K562 (cell line): ENCODE measurements at regions not wholly inside any gene's neighbourhood (a gene's known extent, or its start where the extent isn't known, plus 50 kb on each side); places are given as distances from the start of the nearest gene placed in this dataset.

ENCODE experiments used
- ARNT ChIP-seq, 2 experiments: fragments of 450-650 bp; IDR thresholded peaks; 2 replicates each; pipeline ENCODE4 v1.6.1; 2016; ENCODE audit warnings: mild to moderate bottlenecking in 1 of 2
- CEBPB ChIP-seq: fragments of 450-650 bp; IDR thresholded peaks from 2 replicates; pipeline ENCODE4 v1.6.1; 2016; ENCODE audit warnings: missing genetic modification characterization, missing compliant biosample characterization
- FOXM1 ChIP-seq, 2 experiments: fragments of 450-650 bp in 1 of 2; sonication (generic) in 1 of 2; formaldehyde crosslinking in 1 of 2; IDR thresholded peaks; 2 replicates each; pipeline versions ENCODE4 v1.6.1 to v1.9.0; 2017 to 2022; ENCODE audit warnings: low read depth in 2 of 2, mild to moderate bottlenecking in 2 of 2, missing genetic modification reagents in 1 of 2, moderate library complexity in 1 of 2
- GATAD2A ChIP-seq: fragments of 450-650 bp; IDR thresholded peaks from 2 replicates; pipeline ENCODE4 v1.6.1; 2017
- HOXB6 ChIP-seq: fragments of 250-450 bp; sonication (Bioruptor Pico); IDR thresholded peaks from 2 replicates; pipeline ENCODE4 v1.5.1; 2022; ENCODE audit warnings: mild to moderate bottlenecking, borderline replicate concordance
- KLF6 ChIP-seq: fragments of 250-450 bp; sonication (Bioruptor Pico); IDR thresholded peaks from 2 replicates; pipeline ENCODE4 v1.4.0; 2020; ENCODE audit warnings: mild to moderate bottlenecking, moderate library complexity, borderline replicate concordance
- MCM7 ChIP-seq, 2 experiments: fragments of 450-650 bp; IDR thresholded peaks; 2 replicates each; pipeline ENCODE4 v1.6.1; 2016 to 2018
- POLR3A ChIP-seq: IDR thresholded peaks from 2 replicates; pipeline ENCODE4 v1.6.1; 2011; ENCODE audit warnings: borderline replicate concordance, mild to moderate bottlenecking, moderate library complexity; ENCODE audit not compliant: insufficient read length, insufficient read depth; ENCODE audit errors: extremely low read depth
- TBP ChIP-seq: optimal IDR thresholded peaks from 2 replicates; pipeline ENCODE3; 2011; ENCODE audit warnings: low read depth, low read length, improper control_type of control experiment
- ZNF217 ChIP-seq: sonication (generic); formaldehyde crosslinking; IDR thresholded peaks from 2 replicates; pipeline ENCODE4 v1.8.0; 2022; ENCODE audit warnings: mild to moderate bottlenecking, missing genetic modification reagents
- ZNF224 ChIP-seq: sonication (generic); formaldehyde crosslinking; IDR thresholded peaks from 2 replicates; pipeline ENCODE4 v1.8.0; 2022; ENCODE audit warnings: mild to moderate bottlenecking, missing genetic modification reagents
- TF ChIP-seq, protein P1 (sequence below): sonication (generic); formaldehyde crosslinking; IDR thresholded peaks from 2 replicates; pipeline ENCODE4 v1.8.0; 2023; ENCODE audit warnings: missing genetic modification reagents, mild to moderate bottlenecking, borderline replicate concordance
- TF ChIP-seq, protein P2 (sequence below): sonication (generic); formaldehyde crosslinking; IDR thresholded peaks from 2 replicates; pipeline ENCODE4 v1.8.1; 2023; ENCODE audit warnings: mild to moderate bottlenecking, missing genetic modification reagents, moderate library complexity
- TF ChIP-seq, protein P3 (sequence below): IDR thresholded peaks from 2 replicates; pipeline ENCODE4 v1.6.1; 2011; ENCODE audit warnings: borderline replicate concordance, low read depth, mild to moderate bottlenecking, moderate library complexity, low read length; ENCODE audit not compliant: insufficient read depth, poor library complexity, severe bottlenecking
- TF ChIP-seq, protein P4 (sequence below): IDR thresholded peaks from 3 replicates; pipeline ENCODE4 v1.6.1; 2011; ENCODE audit warnings: borderline replicate concordance, mild to moderate bottlenecking, moderate library complexity; ENCODE audit not compliant: insufficient read length; ENCODE audit errors: extremely low read depth

DNA sequence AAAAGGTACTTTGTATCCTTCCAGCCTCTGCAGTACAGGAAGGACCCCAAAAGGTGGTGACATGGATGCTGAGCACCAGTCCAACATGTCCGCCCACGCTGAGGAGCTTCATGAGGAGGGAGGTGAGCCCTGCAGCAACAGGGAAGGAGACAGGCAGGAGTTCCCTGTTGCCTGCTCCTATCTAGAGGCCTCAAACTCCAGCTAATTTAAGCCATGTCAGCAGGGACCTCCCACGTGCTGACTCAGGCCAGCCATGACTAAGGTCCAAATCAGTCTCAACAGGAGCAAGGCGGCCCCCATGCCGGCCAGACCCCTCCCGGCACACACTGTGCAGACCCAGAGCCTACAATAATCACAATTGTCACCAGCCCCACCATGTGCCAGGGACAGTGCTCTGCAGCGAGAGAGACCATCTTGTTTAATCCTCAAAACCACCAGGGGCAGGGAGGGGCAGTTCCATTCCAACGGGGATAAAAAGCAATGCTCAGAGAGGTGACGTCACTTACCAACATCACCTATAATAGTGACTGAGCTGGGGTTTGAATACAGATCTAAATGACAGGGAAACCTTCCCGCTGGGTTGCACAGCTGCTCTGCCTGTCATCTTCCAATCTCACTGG is 54.5 kb upstream of the GATA2 start (continued):
- TF ChIP-seq, protein P1, sequence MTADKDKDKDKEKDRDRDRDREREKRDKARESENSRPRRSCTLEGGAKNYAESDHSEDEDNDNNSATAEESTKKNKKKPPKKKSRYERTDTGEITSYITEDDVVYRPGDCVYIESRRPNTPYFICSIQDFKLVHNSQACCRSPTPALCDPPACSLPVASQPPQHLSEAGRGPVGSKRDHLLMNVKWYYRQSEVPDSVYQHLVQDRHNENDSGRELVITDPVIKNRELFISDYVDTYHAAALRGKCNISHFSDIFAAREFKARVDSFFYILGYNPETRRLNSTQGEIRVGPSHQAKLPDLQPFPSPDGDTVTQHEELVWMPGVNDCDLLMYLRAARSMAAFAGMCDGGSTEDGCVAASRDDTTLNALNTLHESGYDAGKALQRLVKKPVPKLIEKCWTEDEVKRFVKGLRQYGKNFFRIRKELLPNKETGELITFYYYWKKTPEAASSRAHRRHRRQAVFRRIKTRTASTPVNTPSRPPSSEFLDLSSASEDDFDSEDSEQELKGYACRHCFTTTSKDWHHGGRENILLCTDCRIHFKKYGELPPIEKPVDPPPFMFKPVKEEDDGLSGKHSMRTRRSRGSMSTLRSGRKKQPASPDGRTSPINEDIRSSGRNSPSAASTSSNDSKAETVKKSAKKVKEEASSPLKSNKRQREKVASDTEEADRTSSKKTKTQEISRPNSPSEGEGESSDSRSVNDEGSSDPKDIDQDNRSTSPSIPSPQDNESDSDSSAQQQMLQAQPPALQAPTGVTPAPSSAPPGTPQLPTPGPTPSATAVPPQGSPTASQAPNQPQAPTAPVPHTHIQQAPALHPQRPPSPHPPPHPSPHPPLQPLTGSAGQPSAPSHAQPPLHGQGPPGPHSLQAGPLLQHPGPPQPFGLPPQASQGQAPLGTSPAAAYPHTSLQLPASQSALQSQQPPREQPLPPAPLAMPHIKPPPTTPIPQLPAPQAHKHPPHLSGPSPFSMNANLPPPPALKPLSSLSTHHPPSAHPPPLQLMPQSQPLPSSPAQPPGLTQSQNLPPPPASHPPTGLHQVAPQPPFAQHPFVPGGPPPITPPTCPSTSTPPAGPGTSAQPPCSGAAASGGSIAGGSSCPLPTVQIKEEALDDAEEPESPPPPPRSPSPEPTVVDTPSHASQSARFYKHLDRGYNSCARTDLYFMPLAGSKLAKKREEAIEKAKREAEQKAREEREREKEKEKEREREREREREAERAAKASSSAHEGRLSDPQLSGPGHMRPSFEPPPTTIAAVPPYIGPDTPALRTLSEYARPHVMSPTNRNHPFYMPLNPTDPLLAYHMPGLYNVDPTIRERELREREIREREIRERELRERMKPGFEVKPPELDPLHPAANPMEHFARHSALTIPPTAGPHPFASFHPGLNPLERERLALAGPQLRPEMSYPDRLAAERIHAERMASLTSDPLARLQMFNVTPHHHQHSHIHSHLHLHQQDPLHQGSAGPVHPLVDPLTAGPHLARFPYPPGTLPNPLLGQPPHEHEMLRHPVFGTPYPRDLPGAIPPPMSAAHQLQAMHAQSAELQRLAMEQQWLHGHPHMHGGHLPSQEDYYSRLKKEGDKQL = no peak
- TF ChIP-seq GATAD2A (peak; percentile 18; the same call in 1 of the 2 replicates), TBP (no peak), ARNT (IDR thresholded peaks at IDR 0.05) (no peak), FOXM1 (IDR thresholded peaks at IDR 0.05; ENCODE audit: low read depth) (no peak), FOXM1 (CRISPR knock-in tag; IDR thresholded peaks at IDR 0.05; ENCODE audit: low read depth) (no peak), ZNF224 (CRISPR knock-in tag) (no peak), KLF6 (CRISPR knock-in tag) (no peak), HOXB6 (no peak), POLR3A (no peak), CEBPB (tag) (no peak), MCM7 (IDR thresholded peaks at IDR 0.05) (no peak), ZNF217 (CRISPR knock-in tag) (no peak)
- TF ChIP-seq, protein P2, sequence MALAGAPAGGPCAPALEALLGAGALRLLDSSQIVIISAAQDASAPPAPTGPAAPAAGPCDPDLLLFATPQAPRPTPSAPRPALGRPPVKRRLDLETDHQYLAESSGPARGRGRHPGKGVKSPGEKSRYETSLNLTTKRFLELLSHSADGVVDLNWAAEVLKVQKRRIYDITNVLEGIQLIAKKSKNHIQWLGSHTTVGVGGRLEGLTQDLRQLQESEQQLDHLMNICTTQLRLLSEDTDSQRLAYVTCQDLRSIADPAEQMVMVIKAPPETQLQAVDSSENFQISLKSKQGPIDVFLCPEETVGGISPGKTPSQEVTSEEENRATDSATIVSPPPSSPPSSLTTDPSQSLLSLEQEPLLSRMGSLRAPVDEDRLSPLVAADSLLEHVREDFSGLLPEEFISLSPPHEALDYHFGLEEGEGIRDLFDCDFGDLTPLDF (CRISPR knock-in tag) = no peak
- TF ChIP-seq, protein P3, sequence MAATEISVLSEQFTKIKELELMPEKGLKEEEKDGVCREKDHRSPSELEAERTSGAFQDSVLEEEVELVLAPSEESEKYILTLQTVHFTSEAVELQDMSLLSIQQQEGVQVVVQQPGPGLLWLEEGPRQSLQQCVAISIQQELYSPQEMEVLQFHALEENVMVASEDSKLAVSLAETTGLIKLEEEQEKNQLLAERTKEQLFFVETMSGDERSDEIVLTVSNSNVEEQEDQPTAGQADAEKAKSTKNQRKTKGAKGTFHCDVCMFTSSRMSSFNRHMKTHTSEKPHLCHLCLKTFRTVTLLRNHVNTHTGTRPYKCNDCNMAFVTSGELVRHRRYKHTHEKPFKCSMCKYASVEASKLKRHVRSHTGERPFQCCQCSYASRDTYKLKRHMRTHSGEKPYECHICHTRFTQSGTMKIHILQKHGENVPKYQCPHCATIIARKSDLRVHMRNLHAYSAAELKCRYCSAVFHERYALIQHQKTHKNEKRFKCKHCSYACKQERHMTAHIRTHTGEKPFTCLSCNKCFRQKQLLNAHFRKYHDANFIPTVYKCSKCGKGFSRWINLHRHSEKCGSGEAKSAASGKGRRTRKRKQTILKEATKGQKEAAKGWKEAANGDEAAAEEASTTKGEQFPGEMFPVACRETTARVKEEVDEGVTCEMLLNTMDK = no peak
- TF ChIP-seq, protein P4, sequence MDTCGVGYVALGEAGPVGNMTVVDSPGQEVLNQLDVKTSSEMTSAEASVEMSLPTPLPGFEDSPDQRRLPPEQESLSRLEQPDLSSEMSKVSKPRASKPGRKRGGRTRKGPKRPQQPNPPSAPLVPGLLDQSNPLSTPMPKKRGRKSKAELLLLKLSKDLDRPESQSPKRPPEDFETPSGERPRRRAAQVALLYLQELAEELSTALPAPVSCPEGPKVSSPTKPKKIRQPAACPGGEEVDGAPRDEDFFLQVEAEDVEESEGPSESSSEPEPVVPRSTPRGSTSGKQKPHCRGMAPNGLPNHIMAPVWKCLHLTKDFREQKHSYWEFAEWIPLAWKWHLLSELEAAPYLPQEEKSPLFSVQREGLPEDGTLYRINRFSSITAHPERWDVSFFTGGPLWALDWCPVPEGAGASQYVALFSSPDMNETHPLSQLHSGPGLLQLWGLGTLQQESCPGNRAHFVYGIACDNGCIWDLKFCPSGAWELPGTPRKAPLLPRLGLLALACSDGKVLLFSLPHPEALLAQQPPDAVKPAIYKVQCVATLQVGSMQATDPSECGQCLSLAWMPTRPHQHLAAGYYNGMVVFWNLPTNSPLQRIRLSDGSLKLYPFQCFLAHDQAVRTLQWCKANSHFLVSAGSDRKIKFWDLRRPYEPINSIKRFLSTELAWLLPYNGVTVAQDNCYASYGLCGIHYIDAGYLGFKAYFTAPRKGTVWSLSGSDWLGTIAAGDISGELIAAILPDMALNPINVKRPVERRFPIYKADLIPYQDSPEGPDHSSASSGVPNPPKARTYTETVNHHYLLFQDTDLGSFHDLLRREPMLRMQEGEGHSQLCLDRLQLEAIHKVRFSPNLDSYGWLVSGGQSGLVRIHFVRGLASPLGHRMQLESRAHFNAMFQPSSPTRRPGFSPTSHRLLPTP = no peak
